ENCODE measurements at regions not wholly inside any gene's neighbourhood (a gene's known extent, or its start where the extent isn't known, plus 50 kb on each side); places are given as distances from the start of the nearest gene placed in this dataset.

- Histone ChIP-seq H2BK120ac (ENCODE audit: low read depth, low read length) (no peak overlapping the region), H3K27ac (ENCODE audit: low read length, poor library complexity, severe bottlenecking) (no peak overlapping the region), H3K14ac (ENCODE audit: low read length in 2 of 2) (no peak overlapping the region), H3K23ac (ENCODE audit: low read length in 2 of 2) (no peak overlapping the region), H4K91ac (ENCODE audit: low read length) (no peak overlapping the region), H3K18ac (ENCODE audit: low read depth in 1 of 2, low read length in 2 of 2) (no peak overlapping the region), H3K4me2 (ENCODE audit: low read length, poor library complexity, severe bottlenecking) (no peak overlapping the region), H2AFZ (ENCODE audit: low read depth, low read length) (no peak overlapping the region), H3K27me3 (ENCODE audit: control insufficient read depth in 1 of 2, insufficient read depth in 1 of 2, low read length in 2 of 2) (no peaks in the 10 kb centered on the region), H3K36me3 (ENCODE audit: control insufficient read depth in 1 of 2, insufficient read depth in 2 of 2, low read depth in 1 of 2, low read length in 2 of 2) (no peaks in the 10 kb centered on the region), H3K4me3 (ENCODE audit: insufficient read depth in 1 of 2, low read depth in 1 of 2, low read length in 2 of 2) (no peak overlapping the region), H2BK12ac (ENCODE audit: low read length in 2 of 2) (no peak overlapping the region), H2AK5ac (ENCODE audit: low read length, severe bottlenecking) (no peak overlapping the region), H4K8ac (ENCODE audit: low read length) (no peak overlapping the region), H3K9me3 (ENCODE audit: control insufficient read depth, low read length) (no peaks in the 10 kb centered on the region), H3K4ac (ENCODE audit: low read depth in 1 of 2, low read length in 2 of 2) (no peak overlapping the region), H2BK5ac (ENCODE audit: low read depth, low read length, poor library complexity, severe bottlenecking) (no peak overlapping the region), H3K79me1 (replicated peaks; ENCODE audit: low read length, poor library complexity, severe bottlenecking) (no peaks in the 10 kb centered on the region), H3K9ac (ENCODE audit: low read length) (no peak overlapping the region), H2BK15ac (ENCODE audit: low read depth, poor library complexity, severe bottlenecking) (no peak overlapping the region), H3K4me1 (ENCODE audit: control insufficient read depth, insufficient read depth, low read depth, low read length) (peaks cover 2% of the 10 kb centered on the region)
- WGBS = 62% methylated on average over 1 of the region's 1 CpG
- DNase-seq = no peak
These were observed 692.8 kb upstream of the TENM3 start for GRCh38 chr4:181550381-181550780.

DNA sequence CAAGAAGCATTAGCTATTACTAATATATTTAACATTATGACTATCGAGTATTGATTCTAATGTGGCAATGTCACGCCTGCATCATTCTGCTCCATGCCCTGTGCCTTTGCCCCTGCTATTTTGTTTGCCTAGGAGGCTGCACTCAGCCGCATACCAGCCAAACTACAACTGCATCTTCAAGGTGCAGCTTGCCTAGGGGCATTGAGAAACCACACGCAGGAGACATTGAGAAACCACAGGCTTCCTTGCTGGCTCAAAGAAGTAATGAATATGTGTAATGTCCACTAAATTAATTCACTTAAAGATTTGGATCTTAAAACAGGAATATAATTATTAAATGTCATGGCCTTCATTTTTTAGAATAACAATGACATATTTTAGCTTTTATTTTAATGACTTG is 683.6 kb upstream of the TENM3 start:
- no peak for DNase-seq
- H2AK5ac ChIP-seq (ENCODE audit: low read length, severe bottlenecking) = no peak overlapping the region
- no peaks in the 10 kb centered on the region for H3K79me1 ChIP-seq (replicated peaks; ENCODE audit: low read length, poor library complexity, severe bottlenecking)
- no peaks in the 10 kb centered on the region for H3K27me3 ChIP-seq (ENCODE audit: control insufficient read depth in 1 of 2, insufficient read depth in 1 of 2, low read length in 2 of 2)
- H2AFZ ChIP-seq (ENCODE audit: low read depth, low read length) = no peak overlapping the region
- no peaks in the 10 kb centered on the region for H3K4me1 ChIP-seq (ENCODE audit: control insufficient read depth, insufficient read depth, low read depth, low read length)
- no peak overlapping the region for H3K4me3 ChIP-seq (ENCODE audit: insufficient read depth in 1 of 2, low read depth in 1 of 2, low read length in 2 of 2)
- no peaks in the 10 kb centered on the region for H3K9me3 ChIP-seq (ENCODE audit: control insufficient read depth, low read length)
- no peak overlapping the region for H3K4ac ChIP-seq (ENCODE audit: low read depth in 1 of 2, low read length in 2 of 2)
- H3K9ac ChIP-seq (ENCODE audit: low read length) = no peak overlapping the region
- no peak overlapping the region for H2BK12ac ChIP-seq (ENCODE audit: low read length in 2 of 2)
- no peaks in the 10 kb centered on the region for H3K36me3 ChIP-seq (ENCODE audit: control insufficient read depth in 1 of 2, insufficient read depth in 2 of 2, low read depth in 1 of 2, low read length in 2 of 2)
- H4K8ac ChIP-seq (ENCODE audit: low read length) = no peak overlapping the region
- WGBS = 66% methylated on average over 3 of the region's 4 CpGs
- no peak overlapping the region for H2BK120ac ChIP-seq (ENCODE audit: low read depth, low read length)
- no peak overlapping the region for H2BK5ac ChIP-seq (ENCODE audit: low read depth, low read length, poor library complexity, severe bottlenecking)
- H2BK15ac ChIP-seq (ENCODE audit: low read depth, poor library complexity, severe bottlenecking) = no peak overlapping the region
- H3K14ac ChIP-seq (ENCODE audit: low read length in 2 of 2) = no peak overlapping the region
- no peak overlapping the region for H3K27ac ChIP-seq (ENCODE audit: low read length, poor library complexity, severe bottlenecking)
- no peak overlapping the region for H3K18ac ChIP-seq (ENCODE audit: low read depth in 1 of 2, low read length in 2 of 2)
- no peak overlapping the region for H3K23ac ChIP-seq (ENCODE audit: low read length in 2 of 2)
- no peak overlapping the region for H4K91ac ChIP-seq (ENCODE audit: low read length)
- H3K4me2 ChIP-seq (ENCODE audit: low read length, poor library complexity, severe bottlenecking) = no peak overlapping the region

DNA sequence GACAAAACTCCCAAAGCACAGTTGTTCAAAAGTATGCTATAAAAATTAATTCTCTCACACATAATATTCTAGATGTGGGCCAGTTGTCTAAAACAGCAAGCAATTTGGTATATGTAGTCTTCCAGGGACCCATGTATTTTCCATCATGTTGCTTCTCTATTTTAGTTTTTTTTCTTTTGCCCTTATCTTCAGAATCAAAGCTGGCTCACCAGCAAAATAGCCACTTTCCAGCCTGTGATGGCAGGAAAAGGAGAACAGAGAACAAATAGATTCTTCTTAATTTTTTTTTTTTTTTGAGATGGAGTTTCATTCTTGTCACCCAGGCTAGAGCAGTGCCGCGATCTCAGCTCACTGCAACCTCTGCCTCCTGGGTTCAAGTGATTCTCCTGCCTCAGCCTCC is 680.8 kb upstream of the TENM3 start:
- WGBS = 100% methylated on average over 2 of the region's 2 CpGs
- H3K18ac ChIP-seq (ENCODE audit: low read depth in 1 of 2, low read length in 2 of 2) = no peak overlapping the region
- H3K14ac ChIP-seq (ENCODE audit: low read length in 2 of 2) = no peak overlapping the region
- no peak overlapping the region for H2BK15ac ChIP-seq (ENCODE audit: low read depth, poor library complexity, severe bottlenecking)
- no peaks in the 10 kb centered on the region for H3K36me3 ChIP-seq (ENCODE audit: control insufficient read depth in 1 of 2, insufficient read depth in 2 of 2, low read depth in 1 of 2, low read length in 2 of 2)
- DNase-seq = no peak
- no peak overlapping the region for H2AK5ac ChIP-seq (ENCODE audit: low read length, severe bottlenecking)
- no peaks in the 10 kb centered on the region for H3K9me3 ChIP-seq (ENCODE audit: control insufficient read depth, low read length)
- H2BK12ac ChIP-seq (ENCODE audit: low read length in 2 of 2) = no peak overlapping the region
- no peaks in the 10 kb centered on the region for H3K79me1 ChIP-seq (replicated peaks; ENCODE audit: low read length, poor library complexity, severe bottlenecking)
- H3K4me3 ChIP-seq (ENCODE audit: insufficient read depth in 1 of 2, low read depth in 1 of 2, low read length in 2 of 2) = no peak overlapping the region
- no peaks in the 10 kb centered on the region for H3K27me3 ChIP-seq (ENCODE audit: control insufficient read depth in 1 of 2, insufficient read depth in 1 of 2, low read length in 2 of 2)
- H4K91ac ChIP-seq (ENCODE audit: low read length) = no peak overlapping the region
- no peaks in the 10 kb centered on the region for H3K4me1 ChIP-seq (ENCODE audit: control insufficient read depth, insufficient read depth, low read depth, low read length)
- H2BK120ac ChIP-seq (ENCODE audit: low read depth, low read length) = no peak overlapping the region
- H2AFZ ChIP-seq (ENCODE audit: low read depth, low read length) = no peak overlapping the region
- no peak overlapping the region for H3K9ac ChIP-seq (ENCODE audit: low read length)
- H3K23ac ChIP-seq (ENCODE audit: low read length in 2 of 2) = no peak overlapping the region
- H3K4me2 ChIP-seq (ENCODE audit: low read length, poor library complexity, severe bottlenecking) = no peak overlapping the region
- H4K8ac ChIP-seq (ENCODE audit: low read length) = no peak overlapping the region
- H2BK5ac ChIP-seq (ENCODE audit: low read depth, low read length, poor library complexity, severe bottlenecking) = no peak overlapping the region
- no peak overlapping the region for H3K27ac ChIP-seq (ENCODE audit: low read length, poor library complexity, severe bottlenecking)
- no peak overlapping the region for H3K4ac ChIP-seq (ENCODE audit: low read depth in 1 of 2, low read length in 2 of 2)

- Histone ChIP-seq H3K4me3 (ENCODE audit: insufficient read depth in 1 of 2, low read depth in 1 of 2, low read length in 2 of 2) (no peak overlapping the region), H3K4me1 (ENCODE audit: control insufficient read depth, insufficient read depth, low read depth, low read length) (no peaks in the 10 kb centered on the region), H3K79me1 (replicated peaks; ENCODE audit: low read length, poor library complexity, severe bottlenecking) (no peaks in the 10 kb centered on the region), H3K27ac (ENCODE audit: low read length, poor library complexity, severe bottlenecking) (no peak overlapping the region), H2AFZ (ENCODE audit: low read depth, low read length) (no peak overlapping the region), H3K9me3 (ENCODE audit: control insufficient read depth, low read length) (no peaks in the 10 kb centered on the region), H2BK15ac (ENCODE audit: low read depth, poor library complexity, severe bottlenecking) (no peak overlapping the region), H2BK12ac (ENCODE audit: low read length in 2 of 2) (no peak overlapping the region), H4K8ac (ENCODE audit: low read length) (no peak overlapping the region), H3K23ac (ENCODE audit: low read length in 2 of 2) (no peak overlapping the region), H3K9ac (ENCODE audit: low read length) (no peak overlapping the region), H3K36me3 (ENCODE audit: control insufficient read depth in 1 of 2, insufficient read depth in 2 of 2, low read depth in 1 of 2, low read length in 2 of 2) (no peaks in the 10 kb centered on the region), H4K91ac (ENCODE audit: low read length) (no peak overlapping the region), H2AK5ac (ENCODE audit: low read length, severe bottlenecking) (no peak overlapping the region), H2BK5ac (ENCODE audit: low read depth, low read length, poor library complexity, severe bottlenecking) (no peak overlapping the region), H3K14ac (ENCODE audit: low read length in 2 of 2) (no peak overlapping the region), H3K27me3 (ENCODE audit: control insufficient read depth in 1 of 2, insufficient read depth in 1 of 2, low read length in 2 of 2) (no peaks in the 10 kb centered on the region), H3K4ac (ENCODE audit: low read depth in 1 of 2, low read length in 2 of 2) (no peak overlapping the region), H3K4me2 (ENCODE audit: low read length, poor library complexity, severe bottlenecking) (no peak overlapping the region), H2BK120ac (ENCODE audit: low read depth, low read length) (no peak overlapping the region), H3K18ac (ENCODE audit: low read depth in 1 of 2, low read length in 2 of 2) (no peak overlapping the region)
- DNase-seq = no peak
- WGBS = 77% methylated on average over 4 of the region's 6 CpGs
These were observed 678.6 kb upstream of the TENM3 start for GRCh38 chr4:181564625-181565024.

All from mesenchymal stem cell (in vitro differentiated cells and primary cell).